Bronchial epithelial cell (primary cell): ENCODE measurements at regions not wholly inside any gene's neighbourhood (a gene's known extent, or its start where the extent isn't known, plus 50 kb on each side); places are given as distances from the start of the nearest gene placed in this dataset.
A peak's percentile ranks its signal among the peaks of the same experiment; 100 is the strongest.

Experiments
- DNase-seq: peaks from one replicate; pipeline ENCODE4 v3.0.0-alpha.2; 2010; ENCODE audit warnings: low read depth
- FAIRE-seq: peaks from 2 replicates; lab custom pipeline; 2011; peaks lifted over from hg19 to GRCh38; lab: Jason Lieb, UNC
- H3K27me3 ChIP-seq: 2 replicates; pipeline ENCODE4 v1.5.1; 2011; ENCODE audit warnings: low read length; ENCODE audit not compliant: control insufficient read depth, insufficient read depth
- H3K36me3 ChIP-seq: 2 replicates; pipeline ENCODE4 v1.5.1; 2011; ENCODE audit warnings: low read length; ENCODE audit not compliant: control insufficient read depth, insufficient read depth
- H3K4me3 ChIP-seq: 2 replicates; pipeline ENCODE4 v1.5.1; 2011; ENCODE audit warnings: mild to moderate bottlenecking, low read depth, low read length, control low read depth
- CTCF ChIP-seq: IDR thresholded peaks from 2 replicates; pipeline ENCODE4 v1.5.1; 2011; ENCODE audit warnings: mild to moderate bottlenecking, moderate library complexity, low read length, control low read depth, inconsistent platforms; ENCODE audit not compliant: insufficient read depth, severe bottlenecking

- TF ChIP-seq CTCF: peak; percentile 75
- peaks cover 2% of the 10 kb centered on the region for H3K36me3 ChIP-seq
- H3K27me3 ChIP-seq: no peaks in the 10 kb centered on the region
- no peak overlapping the region for H3K4me3 ChIP-seq
- DNase-seq (peak; percentile 73), FAIRE-seq (no peak)
These were observed 89.6 kb upstream of the NHSL1 start for GRCh38 chr6:138588805-138589434.

- TF ChIP-seq CTCF: peak; percentile 75
- H3K27me3 ChIP-seq: no peaks in the 10 kb centered on the region
- DNase-seq (peak; percentile 66), FAIRE-seq (no peak)
- no peak overlapping the region for H3K4me3 ChIP-seq
- H3K36me3 ChIP-seq: peaks cover 4% of the 10 kb centered on the region
These were observed 91.8 kb upstream of the NHSL1 start for GRCh38 chr6:138590796-138591709.

- H3K36me3 ChIP-seq: peaks cover 4% of the 10 kb centered on the region
- FAIRE-seq: no peak
- H3K4me3 ChIP-seq: no peak overlapping the region
- no peak for DNase-seq
- no peaks in the 10 kb centered on the region for H3K27me3 ChIP-seq
- no peak for TF ChIP-seq CTCF
These were observed 93.4 kb upstream of the NHSL1 start for GRCh38 chr6:138592749-138593123.

- TF ChIP-seq CTCF: no peak
- Histone ChIP-seq H3K36me3 (peaks cover 4% of the 10 kb centered on the region), H3K4me3 (no peak overlapping the region), H3K27me3 (no peaks in the 10 kb centered on the region)
- DNase-seq (peak; percentile 98), FAIRE-seq (peak; percentile 88)
These were observed 94.0 kb upstream of the NHSL1 start for GRCh38 chr6:138593124-138593877.

GRCh38 chr6:138593909-138594757, 94.8 kb upstream of the NHSL1 start:
- FAIRE-seq: no peak
- no peak for DNase-seq
- H3K27me3 ChIP-seq: no peaks in the 10 kb centered on the region
- no peak overlapping the region for H3K4me3 ChIP-seq
- no peak for TF ChIP-seq CTCF
- H3K36me3 ChIP-seq: peaks cover 4% of the 10 kb centered on the region
